ENCODE measurements at regions not wholly inside any gene's neighbourhood (a gene's known extent, or its start where the extent isn't known, plus 50 kb on each side); places are given as distances from the start of the nearest gene placed in this dataset.
"Not testable (repeated sequence)": the region's sequence is repeated elsewhere in the genome, so short reads cannot be mapped to it uniquely, and the experiment has no call there.

GRCh38 chr2:101610750-101611315 lies 86.7 kb upstream of the MAP4K4 start:
- DNase-seq (ENCODE audit: low spot score): no peak

DNA sequence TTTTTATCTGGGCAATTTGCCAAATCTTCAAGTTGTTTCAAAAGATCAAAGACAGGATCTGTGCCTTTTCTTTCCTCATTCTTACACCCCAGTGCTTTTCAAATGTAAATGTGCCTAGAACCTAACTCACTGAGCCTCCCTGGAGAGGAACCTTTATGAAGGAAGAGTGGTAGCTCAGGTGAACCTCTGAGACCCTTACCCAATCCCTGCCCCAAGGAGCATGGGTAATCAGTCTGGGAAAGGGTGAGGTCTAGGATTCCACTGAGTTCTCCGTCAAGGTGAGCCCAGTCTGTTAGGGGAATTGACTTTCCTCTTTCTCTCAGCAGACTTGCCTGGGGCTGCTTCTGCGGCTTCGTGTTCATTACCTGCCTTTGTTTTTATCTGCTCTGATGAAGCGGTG lies 88.1 kb upstream of the MAP4K4 start:
- no peak for DNase-seq (ENCODE audit: low spot score)

- no peak for DNase-seq (ENCODE audit: low spot score)
These were observed 88.8 kb upstream of the MAP4K4 start for GRCh38 chr2:101608408-101609310.

DNA sequence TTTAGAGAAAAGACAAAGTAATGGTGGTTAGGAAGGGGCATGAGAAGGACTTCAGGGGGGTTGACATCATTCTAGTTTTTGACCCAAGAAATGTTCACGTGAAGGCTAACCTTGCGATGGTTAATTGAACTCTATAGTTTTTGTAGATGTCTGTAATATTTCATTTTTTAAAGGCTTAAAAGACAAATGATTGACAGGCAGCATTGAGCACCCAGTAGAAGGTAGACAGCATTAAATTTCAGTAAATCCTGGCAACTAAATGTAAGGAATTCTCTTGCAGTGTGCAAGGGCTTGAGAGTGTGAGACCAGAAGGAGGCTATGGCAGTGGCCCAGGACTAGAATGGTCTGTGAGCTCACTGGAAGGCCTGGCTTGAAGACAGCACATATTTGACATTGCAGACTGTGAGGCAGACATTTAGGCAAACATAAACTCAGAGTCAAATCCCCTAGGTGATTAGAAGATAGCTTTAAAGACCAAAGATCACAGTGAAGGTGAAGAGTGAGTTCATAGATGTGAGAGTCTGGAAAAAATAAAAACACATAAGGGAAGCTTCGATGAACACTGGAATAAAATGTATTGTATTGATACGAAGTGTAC lies 100.1 kb upstream of the MAP4K4 start:
- DNase-seq (ENCODE audit: low spot score): peak; percentile 79

DNA sequence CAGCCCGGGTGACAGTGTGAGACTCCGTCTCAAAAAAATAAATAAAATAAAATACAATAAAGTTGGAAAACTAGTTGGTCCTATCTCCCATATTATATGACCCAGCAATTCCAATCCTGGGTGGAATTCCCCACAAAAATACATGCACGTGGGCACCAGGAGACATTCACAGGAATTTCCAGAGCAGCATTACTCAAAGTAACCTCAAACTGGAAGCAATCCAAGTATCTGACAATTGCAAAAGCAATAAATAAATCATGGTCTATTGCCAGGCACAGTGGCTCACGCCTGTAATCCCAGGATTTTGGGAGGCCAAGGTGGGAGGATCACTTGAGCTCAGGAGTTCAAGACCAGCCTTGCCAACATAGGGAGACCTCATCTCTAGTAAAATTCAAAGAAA lies 101.2 kb upstream of the MAP4K4 start:
- no peak for DNase-seq (ENCODE audit: low spot score)

GRCh38 chr2:101587251-101587650 lies 110.3 kb upstream of the MAP4K4 start:
- DNase-seq (ENCODE audit: low spot score): no peak

GRCh38 chr2:101583861-101584260 lies 108.9 kb upstream of the RFX8 start:
- DNase-seq (ENCODE audit: low spot score): no peak

DNA sequence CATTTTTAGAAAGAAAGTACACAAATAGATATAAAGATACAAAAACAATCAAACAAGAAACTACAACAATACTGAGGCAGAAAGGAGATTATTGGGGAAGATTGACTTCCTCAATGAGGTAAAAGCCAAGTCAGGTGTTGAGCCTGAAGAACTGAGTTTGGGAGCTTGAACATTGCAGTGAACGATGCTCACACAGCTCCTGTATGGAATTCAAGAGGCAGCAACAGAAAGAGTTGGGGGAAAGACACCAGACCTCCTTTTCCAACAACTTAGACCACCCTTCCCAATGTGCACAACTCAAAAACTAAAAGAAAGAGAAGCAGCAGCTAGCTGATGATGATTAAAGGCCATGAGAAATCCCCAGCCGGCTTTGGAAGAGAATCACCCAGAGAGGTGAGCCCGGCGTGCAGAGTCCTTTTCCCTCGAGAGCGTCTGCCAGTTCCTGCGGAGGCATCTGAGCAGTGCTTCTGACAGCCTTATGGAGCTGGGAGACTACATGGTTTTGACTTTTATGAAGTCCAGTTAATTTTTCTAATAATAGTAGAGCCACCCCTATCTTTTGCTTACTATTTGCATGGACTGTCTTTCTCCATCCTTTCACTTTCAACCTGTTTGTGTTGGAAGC lies 106.9 kb upstream of the RFX8 start:
- no peak for DNase-seq (ENCODE audit: low spot score)

DNA sequence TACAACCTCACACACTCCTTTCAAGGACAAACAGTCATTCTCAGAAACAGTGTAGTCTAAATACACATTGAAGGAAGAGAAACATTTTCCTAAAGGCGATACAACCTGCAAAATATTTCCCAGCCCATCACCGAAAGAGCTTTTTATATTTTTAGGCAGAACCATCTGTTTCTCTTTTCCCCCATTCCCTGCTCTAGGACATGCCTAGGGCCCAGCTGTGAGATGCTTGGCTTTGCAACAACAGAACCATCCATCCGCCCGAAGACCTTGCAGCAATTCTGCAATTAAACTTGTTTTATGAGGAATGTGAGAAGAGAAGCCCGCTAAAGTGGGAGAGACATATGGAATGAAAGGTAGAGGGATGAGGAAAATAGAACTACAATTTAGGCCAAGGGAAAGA lies 105.6 kb upstream of the RFX8 start:
- no peak for DNase-seq (ENCODE audit: low spot score)

DNA sequence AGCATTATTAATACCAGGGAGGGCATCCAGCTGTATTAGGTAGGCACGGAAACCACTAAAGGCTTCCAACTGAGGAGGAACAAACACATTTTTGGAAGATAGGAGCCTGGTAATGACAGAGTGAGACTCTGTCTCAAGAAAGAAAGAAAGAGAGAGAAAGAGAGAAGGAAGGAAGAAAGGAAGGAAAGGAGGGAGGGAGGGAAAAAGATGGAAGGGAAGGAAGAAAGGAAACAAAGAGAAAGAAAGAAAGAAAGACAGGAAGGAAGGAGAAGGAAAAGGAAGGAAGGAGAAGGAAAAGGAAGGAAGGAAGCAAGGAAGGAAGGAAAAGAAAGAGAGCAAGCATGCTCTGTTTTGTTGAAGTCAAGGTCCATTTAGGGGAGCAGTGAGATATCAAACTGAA lies 103.8 kb upstream of the RFX8 start:
- no peak for DNase-seq (ENCODE audit: low spot score)

GRCh38 chr2:101578135-101578534 lies 103.2 kb upstream of the RFX8 start:
- not testable (repeated sequence) for DNase-seq (ENCODE audit: low spot score)

DNA sequence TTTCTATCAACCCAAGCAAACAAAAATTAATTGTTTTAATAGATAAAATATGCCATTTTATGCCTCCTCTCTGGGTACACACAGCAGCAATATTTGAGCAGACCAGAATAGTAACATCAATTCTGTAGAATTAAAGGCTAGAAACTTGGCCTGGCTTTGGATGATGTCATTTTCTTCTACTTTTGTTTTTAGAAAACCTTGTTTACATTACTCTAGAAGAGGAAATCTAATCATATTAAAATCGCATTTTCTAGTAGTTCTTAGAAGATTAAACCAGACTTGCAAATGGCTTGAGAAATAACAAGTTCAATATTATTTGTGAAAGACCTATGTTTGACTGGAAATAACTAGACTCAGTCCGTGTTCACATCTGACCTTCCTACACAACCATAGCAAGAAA lies 102.3 kb upstream of the RFX8 start:
- no peak for DNase-seq (ENCODE audit: low spot score)

GRCh38 chr2:101574622-101575021 lies 99.7 kb upstream of the RFX8 start:
- DNase-seq (ENCODE audit: low spot score): no peak

GRCh38 chr2:101571951-101572350 lies 97.0 kb upstream of the RFX8 start:
- no peak for DNase-seq (ENCODE audit: low spot score)

DNA sequence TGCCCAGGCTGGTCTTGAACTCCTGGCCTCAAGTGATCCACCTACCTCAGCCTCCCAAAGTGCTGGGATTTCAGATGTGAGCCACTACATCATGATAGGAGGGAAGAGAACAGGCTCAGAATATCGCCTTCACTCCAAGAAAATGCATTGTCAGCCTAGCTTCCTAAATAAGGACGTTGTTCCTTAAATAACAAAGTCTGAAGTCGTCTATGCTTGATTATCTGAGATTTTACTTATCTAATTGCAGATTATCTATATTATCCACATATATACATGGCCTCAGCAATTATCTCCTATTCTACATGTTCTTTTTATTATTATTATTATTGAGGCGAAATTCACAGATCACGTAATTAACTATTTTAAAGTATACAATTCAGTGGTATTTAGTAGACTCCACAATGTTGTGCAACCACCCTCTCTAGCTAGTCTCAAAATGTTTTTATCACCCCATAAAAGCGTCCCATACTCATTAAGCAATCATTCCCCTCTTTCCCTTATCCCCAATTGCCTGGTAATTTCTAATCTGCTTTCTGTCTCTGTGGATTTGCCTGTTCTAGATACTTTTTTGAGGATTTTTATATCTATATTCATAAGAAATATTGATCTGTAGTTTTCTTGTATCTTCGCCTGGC lies 95.1 kb upstream of the RFX8 start:
- DNase-seq (ENCODE audit: low spot score): no peak

DNA sequence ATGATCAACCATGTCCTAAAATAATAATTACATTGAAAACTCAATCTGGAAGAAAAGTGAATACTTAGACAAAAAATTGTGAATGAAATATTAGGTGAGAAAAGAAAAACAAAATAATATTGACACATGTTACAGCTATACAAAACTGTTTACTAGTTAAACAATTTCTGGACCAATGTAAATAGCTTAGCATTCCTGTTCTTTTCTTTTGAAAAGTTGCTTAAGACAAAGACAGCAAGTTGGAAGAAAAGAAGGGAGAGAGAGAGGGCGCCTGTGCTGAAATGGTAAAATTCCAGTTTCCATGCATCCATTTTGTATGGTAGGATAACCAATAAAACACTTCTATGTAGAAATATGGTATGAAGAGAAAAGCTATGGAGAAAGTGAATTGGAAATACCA lies 94.1 kb upstream of the RFX8 start:
- no peak for DNase-seq (ENCODE audit: low spot score)

DNA sequence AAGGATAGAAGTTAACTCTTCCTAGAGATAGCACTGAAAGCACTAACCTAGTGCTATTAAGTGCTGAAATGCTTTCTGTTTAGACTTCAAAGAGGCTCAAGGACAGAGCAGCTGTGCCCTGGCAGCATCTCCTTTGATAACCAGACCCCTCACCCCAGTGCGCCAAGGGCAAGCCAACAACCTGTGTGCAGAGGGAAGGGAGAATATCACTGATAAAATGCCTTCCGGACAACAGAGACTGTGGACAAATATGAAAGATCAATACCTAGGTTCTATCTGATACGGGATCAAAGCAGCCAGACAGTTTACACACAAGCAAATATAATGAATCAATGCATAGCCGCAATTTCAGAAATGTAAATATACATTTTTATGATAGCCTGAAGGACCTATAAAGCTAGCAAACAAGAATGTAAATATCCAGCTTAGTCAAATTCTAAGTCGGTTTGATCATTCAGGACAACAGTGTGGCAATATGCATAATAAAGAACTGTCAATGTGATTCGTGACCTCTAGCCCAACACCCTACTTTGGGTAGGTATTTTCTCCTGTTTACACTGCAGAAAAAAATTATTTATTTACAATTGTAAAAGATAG lies 91.8 kb upstream of the RFX8 start:
- peak; percentile 3 for DNase-seq (ENCODE audit: low spot score)

- no peak for DNase-seq (ENCODE audit: low spot score)
These were observed 88.9 kb upstream of the RFX8 start for GRCh38 chr2:101563849-101564248.

DNA sequence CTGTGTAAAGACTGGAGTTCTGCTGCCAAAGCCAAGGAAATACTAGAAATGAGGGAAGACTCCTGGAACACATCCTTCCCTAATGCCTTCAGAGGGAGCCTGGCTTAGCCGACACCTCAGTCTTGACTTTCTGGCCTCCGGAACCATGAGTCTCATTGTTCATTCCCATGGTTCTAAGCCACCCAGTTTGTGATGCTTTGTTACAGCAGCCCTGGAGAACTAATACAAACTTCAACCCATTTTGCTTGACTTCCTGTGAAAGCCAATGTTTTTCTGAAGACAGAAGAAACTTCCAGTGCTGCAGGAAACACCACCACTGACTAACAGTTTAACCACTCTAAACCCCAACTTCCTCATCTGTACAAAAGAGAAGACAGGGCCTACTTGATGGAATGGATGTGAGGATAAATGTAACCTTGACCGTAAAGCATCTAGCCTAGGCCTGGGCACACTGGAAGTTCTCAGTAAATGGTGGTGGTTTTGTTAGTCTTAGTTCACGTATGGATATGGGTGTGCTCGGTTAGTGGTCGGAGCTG lies 85.9 kb upstream of the RFX8 start:
- no peak for DNase-seq (ENCODE audit: low spot score)

GRCh38 chr2:101559551-101559950 lies 84.6 kb upstream of the RFX8 start:
- peak; percentile 62 for DNase-seq (ENCODE audit: low spot score)

DNA sequence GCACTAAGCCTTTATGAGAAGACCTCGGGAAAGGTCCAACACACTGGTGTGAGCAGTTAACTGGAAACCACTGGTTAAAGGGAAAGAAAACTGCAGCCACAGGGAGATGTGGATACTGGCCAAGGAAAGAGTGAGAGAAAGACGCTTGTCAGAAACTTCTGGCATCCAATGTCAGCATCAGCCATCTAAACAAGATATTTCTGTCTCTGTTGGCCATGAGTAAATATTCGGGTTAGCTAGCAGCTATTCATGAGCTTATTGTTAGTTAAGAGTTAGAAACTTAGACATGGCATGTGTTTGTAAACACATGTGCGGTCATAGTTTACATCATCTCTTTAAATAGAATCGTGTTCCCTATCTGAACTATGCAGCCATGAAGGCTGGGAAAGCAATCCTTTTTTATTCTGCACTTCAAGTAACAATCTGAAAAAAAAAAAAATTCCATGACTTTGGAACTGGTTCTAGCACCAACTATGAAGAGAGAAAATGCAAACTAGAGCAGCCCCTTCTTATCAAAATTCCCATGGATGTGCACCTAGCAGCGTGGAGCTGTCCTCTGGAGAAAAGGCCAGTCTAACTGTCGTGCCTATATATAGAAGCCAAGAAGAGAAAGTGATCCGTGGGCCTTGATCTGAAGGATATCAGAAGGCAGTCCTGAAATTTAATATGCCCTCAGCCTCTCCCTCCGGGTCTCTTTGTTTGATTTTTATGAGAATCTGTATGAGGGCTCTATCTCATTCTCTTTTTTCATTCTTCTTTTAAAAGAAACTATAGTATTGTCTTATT lies 84.0 kb upstream of the RFX8 start:
- peak; percentile 65 for DNase-seq (ENCODE audit: low spot score)

Data from AG20443 (cell line).